CD4-positive, CD25-positive, alpha-beta regulatory T cell (primary cell): ENCODE measurements at regions not wholly inside any gene's neighbourhood (a gene's known extent, or its start where the extent isn't known, plus 50 kb on each side); places are given as distances from the start of the nearest gene placed in this dataset.

Source experiments
- ATAC-seq, 2 donors: fragments of 150-1000 bp; cut with Tn5 transposase; one replicate each; pipeline ENCODE4 v1.10.0; 2021; ENCODE audit warnings: low read depth in 2 of 2, moderate number of reproducible peaks in 2 of 2, moderate library complexity in 1 of 2
- DNase-seq, 3 donors: peaks; one replicate each; pipeline versions ENCODE4 v3.0.0 to v3.0.0-alpha.2; 2012 to 2022; ENCODE audit warnings: mixed read lengths in 1 of 3
- H3K27ac ChIP-seq: one replicate; pipeline ENCODE4 v1.7.0; 2013; ENCODE audit warnings: mild to moderate bottlenecking, low read length; ENCODE audit not compliant: insufficient read depth, poor library complexity, severe bottlenecking
- H3K27me3 ChIP-seq: one replicate; pipeline ENCODE4 v1.7.0; 2013; ENCODE audit warnings: low read length; ENCODE audit not compliant: control insufficient read depth, insufficient read depth
- H3K36me3 ChIP-seq: one replicate; pipeline ENCODE4 v1.7.0; 2013; ENCODE audit warnings: mild to moderate bottlenecking, low read length, moderate library complexity; ENCODE audit not compliant: control insufficient read depth, insufficient read depth
- H3K4me1 ChIP-seq: 2 replicates; pipeline ENCODE4 v1.7.0; 2013; ENCODE audit warnings: mild to moderate bottlenecking, low read length; ENCODE audit not compliant: insufficient read depth, control insufficient read depth, poor library complexity, severe bottlenecking
- H3K4me3 ChIP-seq: one replicate; pipeline ENCODE4 v1.7.0; 2013; ENCODE audit warnings: low read depth, mild to moderate bottlenecking, low read length, moderate library complexity
- H3K9me3 ChIP-seq, 2 experiments: 1 replicate in 1 of 2; 2 replicates in 1 of 2; pipeline ENCODE4 v1.7.0; 2013; ENCODE audit warnings: low read length in 2 of 2, mild to moderate bottlenecking in 1 of 2, moderate library complexity in 1 of 2; ENCODE audit not compliant: control insufficient read depth in 2 of 2
- H3K27ac Mint-ChIP-seq, 3 donors: one replicate each; pipeline ENCODE4 v1.8.0; 2020 to 2022; ENCODE audit warnings: mild to moderate bottlenecking in 3 of 3, mixed read lengths in 3 of 3, moderate library complexity in 2 of 3
- H3K27me3 Mint-ChIP-seq: one replicate; pipeline ENCODE4 v1.8.0; 2022; ENCODE audit warnings: mild to moderate bottlenecking, mixed read lengths
- H3K36me3 Mint-ChIP-seq: one replicate; pipeline ENCODE4 v1.8.0; 2020; ENCODE audit warnings: mixed read lengths
- H3K4me1 Mint-ChIP-seq, 4 donors: one replicate each; pipeline ENCODE4 v1.8.0; 2020 to 2022; ENCODE audit warnings: mixed read lengths in 4 of 4, mild to moderate bottlenecking in 1 of 4
- H3K4me3 Mint-ChIP-seq, 4 donors: one replicate each; pipeline ENCODE4 v1.8.0; 2020 to 2022; ENCODE audit warnings: mild to moderate bottlenecking in 4 of 4, mixed read lengths in 4 of 4, moderate library complexity in 3 of 4
- H3K9me3 Mint-ChIP-seq, 7 donors: one replicate each; pipeline ENCODE4 v1.8.0; 2020 to 2022; ENCODE audit warnings: mixed read lengths in 7 of 7, mild to moderate bottlenecking in 3 of 7, moderate library complexity in 2 of 7

DNA sequence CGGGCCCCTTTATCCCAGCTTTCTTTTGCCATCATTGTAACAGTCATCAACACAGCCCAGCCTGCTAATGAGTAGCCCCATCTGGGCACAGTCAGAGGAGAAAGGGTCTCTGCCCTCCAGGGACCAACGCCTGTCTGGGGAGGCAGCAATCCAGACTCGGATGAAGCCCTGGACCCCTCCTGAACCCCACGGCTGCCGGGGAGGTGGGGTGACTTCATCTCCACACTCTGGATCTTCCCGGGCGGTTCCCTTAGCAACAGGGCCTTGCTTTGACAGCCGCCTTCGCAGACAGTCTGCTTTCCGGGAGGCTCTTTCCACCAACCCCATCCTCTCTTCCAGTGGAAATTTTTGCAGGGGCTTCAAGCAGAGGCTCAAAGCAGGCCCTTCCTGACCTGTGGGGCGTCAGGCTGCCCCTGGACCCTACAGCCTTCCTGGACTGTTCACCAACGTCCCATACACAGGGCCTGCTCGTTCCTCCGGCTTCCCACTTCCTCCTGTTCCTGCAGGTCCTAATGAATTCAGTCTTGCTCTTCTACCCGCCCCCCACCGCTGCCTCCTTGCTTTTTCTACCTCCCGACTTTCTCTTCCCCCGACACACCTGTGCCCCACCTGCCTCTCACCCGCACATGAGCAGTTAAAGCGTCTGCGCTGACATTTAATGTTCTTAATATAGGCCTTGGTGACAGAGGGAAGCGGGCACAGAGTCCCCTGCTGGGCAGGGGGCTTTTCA lies 161.7 kb upstream of the MVB12B start:
- DNase-seq (no peak), ATAC-seq (no peak)
- no peak overlapping the region for H3K4me3 Mint-ChIP-seq
- Histone ChIP-seq H3K27ac (no peak overlapping the region), H3K27me3 (no peaks in the 10 kb centered on the region), H3K4me1 (no peaks in the 10 kb centered on the region), H3K36me3 (no peaks in the 10 kb centered on the region), H3K9me3 (no peaks in the 10 kb centered on the region), H3K4me3 (no peak overlapping the region)
- H3K4me1 Mint-ChIP-seq, result no peaks in the 10 kb centered on the region
- no peak overlapping the region for H3K27ac Mint-ChIP-seq
- H3K9me3 Mint-ChIP-seq, result no peaks in the 10 kb centered on the region
- peaks cover 20% of the 10 kb centered on the region for H3K27me3 Mint-ChIP-seq
- H3K36me3 Mint-ChIP-seq, result no peaks in the 10 kb centered on the region

DNA sequence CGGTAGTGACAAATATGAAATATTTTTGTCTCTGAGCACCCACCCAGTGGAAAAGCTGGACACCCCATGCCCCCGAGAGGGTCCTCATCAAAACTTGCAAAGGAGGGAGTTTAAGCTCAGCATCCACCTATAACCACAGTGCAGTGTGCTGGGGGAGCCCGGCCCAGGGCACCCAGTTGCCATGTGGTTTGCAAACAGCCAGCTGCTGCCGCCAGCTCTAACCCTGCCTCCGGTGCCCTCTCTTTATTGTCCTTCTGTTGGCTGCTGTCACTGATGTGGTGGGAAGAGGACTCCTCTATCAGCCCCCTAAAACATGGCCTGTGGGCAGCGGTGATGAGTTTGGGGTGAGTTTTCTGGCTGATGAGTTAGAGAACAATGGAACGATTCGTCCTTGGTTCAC lies 160.9 kb upstream of the MVB12B start:
- no peaks in the 10 kb centered on the region for H3K27me3 ChIP-seq
- no peaks in the 10 kb centered on the region for H3K4me1 Mint-ChIP-seq
- no peak overlapping the region for H3K27ac Mint-ChIP-seq
- H3K4me3 Mint-ChIP-seq, result no peak overlapping the region
- no peak for ATAC-seq
- no peaks in the 10 kb centered on the region for H3K36me3 Mint-ChIP-seq
- no peaks in the 10 kb centered on the region for H3K4me1 ChIP-seq
- no peak overlapping the region for H3K27ac ChIP-seq
- peaks cover 27% of the 10 kb centered on the region for H3K27me3 Mint-ChIP-seq
- no peak for DNase-seq
- no peaks in the 10 kb centered on the region for H3K9me3 ChIP-seq
- no peaks in the 10 kb centered on the region for H3K9me3 Mint-ChIP-seq
- no peak overlapping the region for H3K4me3 ChIP-seq
- no peaks in the 10 kb centered on the region for H3K36me3 ChIP-seq

DNA sequence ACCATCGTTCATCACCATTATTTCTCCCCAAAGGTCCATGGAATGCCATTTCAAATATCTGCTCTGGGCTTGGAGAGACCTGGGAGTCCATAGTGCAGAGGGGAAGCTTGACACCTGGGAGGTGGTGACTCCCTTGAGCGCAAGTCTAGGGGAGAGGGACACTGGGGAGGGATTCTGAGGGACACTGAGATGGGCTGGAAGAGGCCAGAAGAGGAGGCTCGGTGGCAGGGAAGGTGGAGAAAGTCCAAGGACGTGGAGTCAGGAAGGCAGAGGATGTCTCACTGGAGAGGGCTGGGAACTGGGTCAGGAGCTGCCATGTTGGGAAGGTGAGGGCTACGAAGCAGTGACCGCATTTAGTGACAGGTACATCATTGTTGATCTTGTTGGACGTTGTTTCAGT lies 160.3 kb upstream of the MVB12B start:
- Mint-ChIP-seq H3K27me3 (peaks cover 27% of the 10 kb centered on the region), H3K27ac (no peak overlapping the region), H3K9me3 (no peaks in the 10 kb centered on the region), H3K4me1 (no peaks in the 10 kb centered on the region), H3K4me3 (no peak overlapping the region), H3K36me3 (no peaks in the 10 kb centered on the region)
- no peak overlapping the region for H3K4me3 ChIP-seq
- no peaks in the 10 kb centered on the region for H3K4me1 ChIP-seq
- H3K27ac ChIP-seq, result no peak overlapping the region
- H3K27me3 ChIP-seq, result no peaks in the 10 kb centered on the region
- ATAC-seq (no peak), DNase-seq (no peak)
- H3K9me3 ChIP-seq, result no peaks in the 10 kb centered on the region
- no peaks in the 10 kb centered on the region for H3K36me3 ChIP-seq

DNA sequence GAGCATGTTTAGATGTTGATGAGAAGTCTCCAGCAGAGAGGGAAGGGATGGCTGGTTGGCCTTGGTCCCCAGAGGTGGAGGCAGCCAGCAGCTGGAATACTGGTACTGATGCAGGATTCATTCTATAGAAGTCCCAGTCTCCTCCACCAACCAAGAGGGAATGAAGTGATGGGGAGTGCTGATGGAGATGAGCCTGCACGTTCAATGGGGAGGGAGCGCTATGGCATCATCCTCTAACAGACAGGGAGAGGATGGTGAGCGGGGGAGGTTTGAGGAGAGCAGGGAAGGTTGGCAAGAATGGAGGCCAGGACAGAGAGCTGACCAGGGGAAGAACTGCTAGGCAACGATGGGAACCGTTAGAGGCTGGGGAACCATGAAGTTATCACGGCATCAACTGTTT lies 159.8 kb upstream of the MVB12B start:
- H3K27ac Mint-ChIP-seq, result no peak overlapping the region
- Histone ChIP-seq H3K4me1 (no peaks in the 10 kb centered on the region), H3K27ac (no peak overlapping the region), H3K4me3 (no peak overlapping the region), H3K36me3 (no peaks in the 10 kb centered on the region), H3K27me3 (no peaks in the 10 kb centered on the region), H3K9me3 (no peaks in the 10 kb centered on the region)
- no peak overlapping the region for H3K4me3 Mint-ChIP-seq
- H3K27me3 Mint-ChIP-seq, result peaks cover 27% of the 10 kb centered on the region
- DNase-seq, result no peak
- H3K36me3 Mint-ChIP-seq, result no peaks in the 10 kb centered on the region
- ATAC-seq, result no peak
- H3K9me3 Mint-ChIP-seq, result no peaks in the 10 kb centered on the region
- no peaks in the 10 kb centered on the region for H3K4me1 Mint-ChIP-seq

DNA sequence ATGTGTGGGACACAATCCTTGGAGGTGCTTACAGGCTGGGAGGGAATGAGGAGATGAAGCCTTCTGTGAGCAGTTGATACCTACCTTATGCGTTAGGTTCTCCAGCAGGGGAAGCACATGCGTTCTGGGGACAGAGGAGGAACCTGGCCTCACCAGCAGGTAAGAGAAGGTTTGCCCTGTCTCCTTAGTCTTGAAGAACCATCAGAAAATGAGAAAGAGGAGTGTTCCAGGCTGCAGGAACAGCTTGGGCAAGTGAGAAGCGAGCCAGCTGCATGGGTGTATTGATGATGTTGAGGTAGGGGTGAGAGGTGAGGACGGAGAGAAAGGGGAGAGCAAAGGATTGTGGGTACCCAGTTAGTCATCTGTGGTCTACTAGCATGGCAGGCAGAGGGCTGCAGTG lies 156.9 kb upstream of the MVB12B start:
- Histone ChIP-seq H3K9me3 (peaks cover under 1% of the 10 kb centered on the region in 2 experiments), H3K4me1 (no peaks in the 10 kb centered on the region), H3K27ac (no peak overlapping the region), H3K36me3 (no peaks in the 10 kb centered on the region), H3K4me3 (no peak overlapping the region), H3K27me3 (no peaks in the 10 kb centered on the region)
- peak overlapping the region in 1 of 3 donors; percentile 41 for H3K27ac Mint-ChIP-seq
- H3K9me3 Mint-ChIP-seq, result peaks cover 0 to under 1% (median 0%) of the 10 kb centered on the region in 7 donors
- H3K4me3 Mint-ChIP-seq, result peak overlapping the region in 1 of 4 donors; percentile 38
- H3K4me1 Mint-ChIP-seq, result no peaks in the 10 kb centered on the region
- H3K36me3 Mint-ChIP-seq, result no peaks in the 10 kb centered on the region
- peaks cover 33% of the 10 kb centered on the region for H3K27me3 Mint-ChIP-seq
- no peak for ATAC-seq
- no peak for DNase-seq

DNA sequence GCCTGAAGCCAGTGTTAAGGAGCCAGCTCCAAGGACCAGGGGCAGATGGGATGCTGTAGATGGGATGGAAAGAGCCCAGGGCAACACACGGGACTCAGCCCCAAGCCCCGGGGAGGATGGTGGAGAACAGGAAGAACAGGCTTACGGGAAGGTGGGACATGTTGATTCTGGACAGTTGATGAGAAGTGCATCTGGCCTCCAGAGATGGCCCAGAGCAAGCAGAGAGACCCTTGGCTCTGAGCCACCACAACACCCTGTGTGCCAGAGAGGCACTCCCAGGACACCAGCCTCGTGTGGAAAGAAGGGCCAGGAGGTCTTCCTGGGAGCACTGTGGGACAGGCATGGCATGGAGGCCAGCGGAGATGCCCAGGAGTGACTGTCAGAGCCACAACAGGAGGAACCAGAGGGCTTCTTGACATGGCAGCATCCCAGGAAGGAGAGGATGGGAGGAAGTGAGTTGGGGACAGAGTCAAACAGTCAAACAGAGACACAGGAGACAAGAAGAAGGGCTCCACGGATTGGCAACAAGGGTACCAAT lies 156.3 kb upstream of the MVB12B start:
- ATAC-seq (no peak), DNase-seq (no peak)
- H3K27ac ChIP-seq, result no peak overlapping the region
- H3K9me3 Mint-ChIP-seq, result peaks cover 0 to 5% (median 0%) of the 10 kb centered on the region in 7 donors
- no peaks in the 10 kb centered on the region for H3K36me3 Mint-ChIP-seq
- peaks cover 29% of the 10 kb centered on the region for H3K27me3 Mint-ChIP-seq
- no peak overlapping the region for H3K27ac Mint-ChIP-seq
- no peak overlapping the region for H3K4me3 Mint-ChIP-seq
- H3K4me1 ChIP-seq, result no peaks in the 10 kb centered on the region
- no peaks in the 10 kb centered on the region for H3K27me3 ChIP-seq
- H3K4me3 ChIP-seq, result no peak overlapping the region
- peaks cover 3 to 6% of the 10 kb centered on the region in 2 experiments for H3K9me3 ChIP-seq
- H3K4me1 Mint-ChIP-seq, result no peaks in the 10 kb centered on the region
- H3K36me3 ChIP-seq, result no peaks in the 10 kb centered on the region

DNA sequence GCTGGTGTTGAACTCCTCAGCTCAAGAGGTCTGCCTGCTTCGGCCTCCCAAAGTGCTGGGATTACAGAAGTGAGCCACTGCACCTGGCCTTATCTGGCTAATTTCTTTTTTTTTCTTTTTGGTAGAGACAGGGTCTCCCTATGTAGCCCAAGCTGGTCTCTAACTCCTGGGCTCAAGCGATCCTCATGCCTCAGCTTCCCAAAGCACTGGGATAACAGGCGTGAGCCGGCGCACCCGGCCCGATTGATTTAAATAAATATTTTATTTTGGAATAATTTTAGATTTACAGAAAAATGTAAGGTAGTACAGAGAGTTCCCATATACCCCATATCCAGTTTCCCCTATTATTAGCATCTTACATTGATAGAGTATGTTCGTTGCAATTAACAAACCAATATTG lies 155.0 kb upstream of the MVB12B start:
- ATAC-seq (no peak), DNase-seq (no peak)
- H3K36me3 Mint-ChIP-seq, result no peaks in the 10 kb centered on the region
- no peaks in the 10 kb centered on the region for H3K4me1 Mint-ChIP-seq
- Histone ChIP-seq H3K36me3 (no peaks in the 10 kb centered on the region), H3K4me1 (no peaks in the 10 kb centered on the region), H3K9me3 (peaks cover 3 to 7% of the 10 kb centered on the region in 2 experiments), H3K4me3 (no peak overlapping the region), H3K27me3 (no peaks in the 10 kb centered on the region), H3K27ac (no peak overlapping the region)
- no peak overlapping the region for H3K4me3 Mint-ChIP-seq
- H3K27ac Mint-ChIP-seq, result no peak overlapping the region
- peaks cover 26% of the 10 kb centered on the region for H3K27me3 Mint-ChIP-seq
- peaks cover 0 to 7% (median 4%) of the 10 kb centered on the region in 7 donors for H3K9me3 Mint-ChIP-seq

DNA sequence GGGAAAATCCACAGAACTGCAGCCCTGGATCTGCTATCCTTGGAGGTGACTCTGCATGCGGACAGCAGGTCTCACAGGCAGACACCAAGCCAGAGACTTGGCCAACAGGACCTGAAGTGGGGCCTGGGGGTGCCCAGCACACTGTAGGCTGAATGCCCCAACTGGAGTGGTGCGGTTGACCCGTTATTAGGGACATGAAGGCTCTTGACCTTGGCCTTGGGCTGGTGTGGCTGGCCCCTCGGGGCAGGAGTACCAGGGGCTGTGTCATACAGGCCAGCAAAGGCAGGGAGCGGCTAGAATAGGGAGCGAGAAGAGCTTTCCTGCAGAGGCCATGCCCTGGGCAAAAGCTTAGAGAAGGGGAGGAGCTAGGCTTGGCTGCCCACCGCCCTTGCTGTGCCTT lies 153.2 kb upstream of the MVB12B start:
- H3K9me3 ChIP-seq, result peaks cover 3 to 7% of the 10 kb centered on the region in 2 experiments
- H3K27me3 ChIP-seq, result peaks cover 6% of the 10 kb centered on the region
- Mint-ChIP-seq H3K9me3 (peaks cover 0 to 7% (median 4%) of the 10 kb centered on the region in 7 donors), H3K27ac (no peak overlapping the region), H3K27me3 (peaks cover 36% of the 10 kb centered on the region), H3K36me3 (no peaks in the 10 kb centered on the region), H3K4me3 (no peak overlapping the region), H3K4me1 (no peaks in the 10 kb centered on the region)
- DNase-seq (no peak), ATAC-seq (no peak)
- H3K4me3 ChIP-seq, result no peak overlapping the region
- H3K4me1 ChIP-seq, result no peaks in the 10 kb centered on the region
- no peaks in the 10 kb centered on the region for H3K36me3 ChIP-seq
- no peak overlapping the region for H3K27ac ChIP-seq
